ENCODE measurements at regions not wholly inside any gene's neighbourhood (a gene's known extent, or its start where the extent isn't known, plus 50 kb on each side); places are given as distances from the start of the nearest gene placed in this dataset.
A peak's percentile ranks its signal among the peaks of the same experiment; 100 is the strongest.

GRCh38 chr7:47153058-47153457 lies 428.9 kb downstream of the TNS3 start (continued):
- TF ChIP-seq TAF1 (conservative IDR thresholded peaks at IDR 0.05) (no peak), EGR1 (IDR thresholded peaks at IDR 0.05; ENCODE audit: low read depth in 2 of 2) (no peak), ZBTB33 (IDR thresholded peaks at IDR 0.05) (no peak), FOXA2 (IDR thresholded peaks at IDR 0.05) (peak; percentile 77), RXRA (IDR thresholded peaks at IDR 0.05) (peak in 1 of 2 donors; percentile 43), YY1 (IDR thresholded peaks at IDR 0.05) (peak; percentile 40), ATF3 (IDR thresholded peaks at IDR 0.05) (no peak)

GRCh38 chr7:47152307-47152706 lies 429.6 kb downstream of the TNS3 start:
- no peak overlapping the region for H3K27ac ChIP-seq (ENCODE audit: low read depth in 1 of 2, low read length in 2 of 2)
- no peak overlapping the region for H3K9ac ChIP-seq (ENCODE audit: low read depth in 1 of 2, low read length in 2 of 2)
- 96% methylated on average over 2 of the region's 2 CpGs for WGBS
- no peaks in the 10 kb centered on the region for H3K9me3 ChIP-seq (ENCODE audit: control insufficient read depth in 4 of 4, low read length in 3 of 4)
- TF ChIP-seq HNF4G (IDR thresholded peaks at IDR 0.05): no peak
- TF ChIP-seq ZBTB33 (IDR thresholded peaks at IDR 0.05): no peak
- no peak for TF ChIP-seq FOXA2 (IDR thresholded peaks at IDR 0.05)
- TF ChIP-seq NR2F2 (IDR thresholded peaks at IDR 0.05): no peak
- no peak for TF ChIP-seq MAX (IDR thresholded peaks at IDR 0.05)
- no peak for TF ChIP-seq RAD21 (IDR thresholded peaks at IDR 0.05)
- no peak for TF ChIP-seq EGR1 (IDR thresholded peaks at IDR 0.05; ENCODE audit: low read depth in 2 of 2)
- no peak for TF ChIP-seq SP1 (IDR thresholded peaks at IDR 0.05)
- no peak for TF ChIP-seq HNF4A (conservative IDR thresholded peaks at IDR 0.05)
- TF ChIP-seq JUND (IDR thresholded peaks at IDR 0.05): no peak
- TF ChIP-seq CTCF (IDR thresholded peaks at IDR 0.05; ENCODE audit: low read depth, low read length, missing input control): no peak
- TF ChIP-seq GABPA (IDR thresholded peaks at IDR 0.05 in 1 of 2, conservative IDR thresholded peaks at IDR 0.05 in 1 of 2): no peak
- no peak for TF ChIP-seq YY1 (IDR thresholded peaks at IDR 0.05)
- no peak overlapping the region for H3K4me3 ChIP-seq (ENCODE audit: low read depth in 1 of 3, low read length in 3 of 3)
- H3K36me3 ChIP-seq (ENCODE audit: control insufficient read depth in 4 of 4, insufficient read depth in 3 of 4, low read depth in 1 of 4, low read length in 3 of 4): no peaks in the 10 kb centered on the region
- H3K4me1 ChIP-seq (ENCODE audit: control insufficient read depth in 4 of 4, insufficient read depth in 4 of 4, low read length in 3 of 4): peaks cover 3 to 46% (median 20%) of the 10 kb centered on the region in 4 donors
- DNase-seq (ENCODE audit: low spot score): no peak
- no peaks in the 10 kb centered on the region for H3K27me3 ChIP-seq (ENCODE audit: control insufficient read depth in 4 of 4, insufficient read depth in 4 of 4, low read length in 3 of 4)

All from liver (tissue), 8 donors.